Left ventricle myocardium inferior (tissue), 1 donor: ENCODE measurements at regions not wholly inside any gene's neighbourhood (a gene's known extent, or its start where the extent isn't known, plus 50 kb on each side); places are given as distances from the start of the nearest gene placed in this dataset.

Source experiments
- DNase-seq: peaks from one replicate; pipeline ENCODE4 v3.0.0-alpha.2; 2020
- H3K27ac ChIP-seq: fragments of 200-600 bp; replicated peaks from 2 replicates; pipeline ENCODE4 v1.8.0; 2021
- H3K27me3 ChIP-seq: fragments of 200-600 bp; 2 replicates; pipeline ENCODE4 v1.8.0; 2021; ENCODE audit warnings: low read depth
- H3K36me3 ChIP-seq: fragments of 200-600 bp; 2 replicates; pipeline ENCODE4 v1.8.0; 2021
- H3K4me1 ChIP-seq: fragments of 200-600 bp; 2 replicates; pipeline ENCODE4 v1.8.0; 2021
- H3K4me3 ChIP-seq: fragments of 200-600 bp; 2 replicates; pipeline ENCODE4 v1.8.0; 2021; ENCODE audit warnings: mild to moderate bottlenecking, moderate library complexity
- H3K9me3 ChIP-seq: fragments of 200-600 bp; replicated peaks from 2 replicates; pipeline ENCODE4 v1.8.0; 2021
- CTCF ChIP-seq: fragments of 200-600 bp; IDR thresholded peaks from 2 replicates; pipeline ENCODE4 v1.8.0; 2021; ENCODE audit warnings: antibody characterized with exemption, mild to moderate bottlenecking, borderline replicate concordance
- intact Hi-C: fragments of 100-400 bp; cut with micrococcal nuclease; formaldehyde crosslinking; loops from one replicate; pipeline ENCODE4 v1.11.0; 2022
- donor health status: DM: no; HTN: yes; CAD: no; lungs with severe emphysema.

GRCh38 chr6:122283884-122284283, 115.6 kb upstream of the HSF2 start:
- peaks cover 5% of the 10 kb centered on the region for H3K4me1 ChIP-seq
- intact Hi-C loops: no loop called here
- H3K4me3 ChIP-seq: no peak overlapping the region
- no peaks in the 10 kb centered on the region for H3K36me3 ChIP-seq
- DNase-seq: no peak
- H3K9me3 ChIP-seq: no peaks in the 10 kb centered on the region
- no peak overlapping the region for H3K27ac ChIP-seq
- H3K27me3 ChIP-seq: no peaks in the 10 kb centered on the region
- TF ChIP-seq CTCF: no peak

GRCh38 chr6:122284848-122285247, 114.6 kb upstream of the HSF2 start:
- no peak for DNase-seq
- Histone ChIP-seq H3K4me3 (no peak overlapping the region), H3K9me3 (no peaks in the 10 kb centered on the region), H3K4me1 (peaks cover 6% of the 10 kb centered on the region), H3K27me3 (no peaks in the 10 kb centered on the region), H3K27ac (peak overlapping the region; percentile 55), H3K36me3 (no peaks in the 10 kb centered on the region)
- no peak for TF ChIP-seq CTCF
- intact Hi-C loops: no loop called here

GRCh38 chr6:122285292-122285913, 114.0 kb upstream of the HSF2 start:
- Histone ChIP-seq H3K36me3 (no peaks in the 10 kb centered on the region), H3K4me3 (no peak overlapping the region), H3K27ac (peak overlapping the region; percentile 55), H3K27me3 (no peaks in the 10 kb centered on the region), H3K4me1 (peaks cover 6% of the 10 kb centered on the region), H3K9me3 (no peaks in the 10 kb centered on the region)
- no peak for TF ChIP-seq CTCF
- intact Hi-C loops: no loop called here
- DNase-seq: no peak

GRCh38 chr6:122286512-122286911, 112.9 kb upstream of the HSF2 start:
- Histone ChIP-seq H3K4me3 (no peak overlapping the region), H3K27me3 (no peaks in the 10 kb centered on the region), H3K4me1 (peaks cover 6% of the 10 kb centered on the region), H3K36me3 (no peaks in the 10 kb centered on the region), H3K27ac (peak overlapping the region; percentile 55), H3K9me3 (no peaks in the 10 kb centered on the region)
- DNase-seq: no peak
- no peak for TF ChIP-seq CTCF
- intact Hi-C loops: no loop called here

GRCh38 chr6:122289762-122290539, 109.5 kb upstream of the HSF2 start:
- Histone ChIP-seq H3K27ac (no peak overlapping the region), H3K4me1 (peaks cover 6% of the 10 kb centered on the region), H3K9me3 (no peaks in the 10 kb centered on the region), H3K27me3 (no peaks in the 10 kb centered on the region), H3K36me3 (no peaks in the 10 kb centered on the region), H3K4me3 (no peak overlapping the region)
- intact Hi-C loops: no loop called here
- peak; percentile 55 for TF ChIP-seq CTCF
- no peak for DNase-seq
